GM19463 (cell line): ENCODE measurements at regions not wholly inside any gene's neighbourhood (a gene's known extent, or its start where the extent isn't known, plus 50 kb on each side); places are given as distances from the start of the nearest gene placed in this dataset.

ENCODE experiments used
- ATAC-seq: cut with Tn5 transposase; IDR thresholded peaks from one replicate; pipeline ENCODE4 v1.9.1; 2021; ENCODE audit warnings: mild to moderate bottlenecking, moderate library complexity; ENCODE audit not compliant: unreplicated experiment

DNA sequence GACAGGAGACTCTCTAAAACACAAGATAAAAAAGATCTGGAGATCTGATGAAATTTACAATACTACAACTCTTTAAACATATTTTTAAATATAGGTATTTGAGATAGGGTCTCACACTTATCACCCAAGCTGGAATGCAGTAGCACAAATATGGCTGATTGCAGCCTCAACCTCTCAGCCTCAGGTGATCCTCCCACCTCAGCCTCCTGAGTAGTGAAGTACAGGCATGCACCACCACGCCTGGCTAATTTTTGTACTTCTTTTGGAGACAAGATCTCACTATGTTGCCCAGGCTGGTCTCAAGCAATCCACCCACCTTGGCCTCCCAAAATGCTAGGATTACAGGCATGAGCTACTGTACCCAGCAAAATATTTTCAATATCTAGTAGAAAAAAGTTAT, 170.0 kb upstream of the NR5A2 start:
- ATAC-seq: no peak

DNA sequence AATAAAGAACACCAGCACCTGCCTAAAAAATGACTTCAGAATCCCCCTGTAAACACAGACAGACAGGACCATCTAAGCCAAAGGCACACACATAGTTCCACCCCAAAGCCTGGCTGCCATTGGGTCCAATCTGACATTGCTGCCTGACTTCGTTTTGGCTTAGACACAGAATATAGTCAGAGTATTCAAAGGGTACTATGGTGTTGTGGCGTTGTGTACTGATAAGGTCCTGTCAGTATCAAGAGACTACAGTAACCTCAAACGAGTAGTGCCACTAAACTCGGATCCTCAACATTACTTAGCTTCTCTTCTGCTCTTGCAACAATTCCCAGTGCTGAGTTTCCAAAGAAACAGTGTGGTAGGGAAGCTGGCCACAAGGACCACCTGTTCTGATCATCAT, 169.3 kb upstream of the NR5A2 start:
- ATAC-seq: no peak

DNA sequence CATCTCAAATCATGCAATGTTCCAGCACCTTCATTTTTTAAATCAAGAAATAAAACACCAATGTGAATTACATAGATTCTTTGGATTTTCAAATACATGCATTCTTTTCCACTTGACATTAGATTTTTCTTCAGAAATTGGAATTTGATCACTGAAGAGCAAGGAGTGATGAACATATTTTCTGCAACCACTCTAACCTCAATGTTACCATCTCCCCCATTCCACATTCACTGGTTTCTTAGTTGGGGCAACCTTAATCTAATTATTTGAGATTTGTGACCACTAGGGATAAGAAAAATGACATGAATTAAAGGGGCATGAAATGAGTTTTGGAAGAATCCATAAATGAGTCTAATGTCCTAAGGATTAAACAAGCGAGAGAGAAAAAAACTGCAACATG, 168.7 kb upstream of the NR5A2 start:
- no peak for ATAC-seq

DNA sequence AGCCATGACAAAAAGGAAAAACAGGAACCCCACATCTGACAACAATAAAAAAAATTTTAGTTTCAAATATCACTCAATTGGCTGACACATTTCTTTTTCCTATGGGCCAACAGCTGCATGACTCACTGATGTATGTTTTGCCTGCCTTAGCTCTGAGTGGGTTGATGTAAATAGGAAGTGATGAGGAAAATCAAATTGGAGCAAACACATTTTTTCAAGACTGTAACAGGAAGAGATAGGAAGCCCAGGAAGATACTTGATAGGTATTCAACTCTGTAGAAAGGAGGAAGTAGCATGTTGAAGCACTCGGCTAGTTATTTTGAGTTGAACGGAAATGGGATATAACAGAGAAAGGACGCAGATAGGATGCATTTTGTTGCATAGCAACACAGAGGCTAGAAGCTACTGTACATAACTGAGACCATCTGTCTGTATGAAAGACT, 168.0 kb upstream of the NR5A2 start:
- no peak for ATAC-seq

DNA sequence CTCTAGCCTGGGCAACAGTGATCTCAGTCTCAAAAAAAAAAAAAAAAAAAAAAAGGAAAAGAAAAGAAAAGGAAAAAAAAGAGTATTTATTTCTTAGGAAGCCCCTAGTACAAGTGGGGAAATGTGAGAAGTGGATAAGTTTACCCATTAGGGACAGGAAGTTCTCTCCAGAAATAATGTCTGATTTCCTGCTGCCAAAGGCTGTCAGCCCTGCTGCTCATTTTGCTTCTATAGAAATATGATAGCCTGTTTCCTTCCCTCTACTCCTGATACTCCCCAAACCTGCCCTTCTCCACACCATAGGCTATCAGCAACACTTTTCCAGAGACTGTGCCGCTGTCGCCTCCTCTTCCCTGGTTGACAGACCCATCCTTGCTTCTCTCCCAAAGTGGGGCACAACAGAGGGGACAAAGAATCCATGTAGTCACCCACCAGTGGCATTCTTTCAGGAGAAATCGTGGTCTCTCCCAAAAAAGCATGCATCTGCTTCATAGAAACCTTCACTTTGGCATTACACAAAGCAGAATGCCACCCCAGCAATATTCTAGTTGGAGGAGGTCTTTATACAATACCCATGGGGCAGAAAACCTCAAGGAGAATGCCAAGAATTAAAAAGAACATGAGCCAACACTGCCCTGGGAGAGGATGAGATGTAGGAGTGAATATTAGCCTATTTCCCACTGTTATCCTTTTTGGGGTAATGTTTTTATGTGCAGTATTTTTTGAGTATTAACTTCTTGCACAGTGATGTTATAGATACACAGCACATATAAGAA, 166.3 kb upstream of the NR5A2 start:
- ATAC-seq: no peak

DNA sequence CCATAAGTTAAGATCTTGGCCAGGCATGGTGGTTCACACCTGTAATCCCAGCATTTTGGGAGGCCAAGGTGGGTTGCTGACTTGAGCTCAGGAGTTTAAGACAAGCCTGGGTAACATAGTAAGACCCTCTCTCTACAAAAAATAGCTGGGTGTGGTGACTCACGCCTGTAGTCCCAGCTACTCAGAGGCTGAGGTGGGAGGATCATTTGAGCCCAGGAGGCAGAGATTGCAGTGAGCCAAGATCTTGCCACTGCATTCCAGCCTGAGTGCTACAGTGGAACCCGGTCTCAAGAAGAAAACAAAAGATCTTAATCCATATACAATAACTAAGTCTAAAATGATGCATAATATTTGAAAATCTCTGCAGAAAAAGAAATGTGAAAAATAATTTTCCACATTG, 165.5 kb upstream of the NR5A2 start:
- no peak for ATAC-seq

DNA sequence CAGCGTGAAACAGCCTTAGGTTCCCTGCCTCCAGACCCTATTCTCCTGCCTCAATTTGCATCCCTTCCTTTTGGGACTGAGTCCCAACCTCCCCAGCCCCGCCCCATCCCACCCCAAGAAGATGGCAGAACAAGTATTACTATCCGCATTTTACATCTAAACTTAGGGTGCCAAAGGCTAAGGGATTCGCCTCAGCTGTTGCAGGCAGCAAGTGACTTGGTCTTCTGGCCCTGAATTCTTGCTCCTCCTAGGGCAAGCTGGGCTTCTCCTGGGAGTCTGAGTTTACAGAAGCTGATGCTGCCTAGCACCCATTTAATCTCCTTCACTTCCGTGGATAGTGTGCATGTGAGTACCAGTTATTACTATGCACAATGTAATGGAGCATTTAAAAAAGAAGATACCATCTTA, 161.3 kb upstream of the NR5A2 start:
- ATAC-seq: no peak

DNA sequence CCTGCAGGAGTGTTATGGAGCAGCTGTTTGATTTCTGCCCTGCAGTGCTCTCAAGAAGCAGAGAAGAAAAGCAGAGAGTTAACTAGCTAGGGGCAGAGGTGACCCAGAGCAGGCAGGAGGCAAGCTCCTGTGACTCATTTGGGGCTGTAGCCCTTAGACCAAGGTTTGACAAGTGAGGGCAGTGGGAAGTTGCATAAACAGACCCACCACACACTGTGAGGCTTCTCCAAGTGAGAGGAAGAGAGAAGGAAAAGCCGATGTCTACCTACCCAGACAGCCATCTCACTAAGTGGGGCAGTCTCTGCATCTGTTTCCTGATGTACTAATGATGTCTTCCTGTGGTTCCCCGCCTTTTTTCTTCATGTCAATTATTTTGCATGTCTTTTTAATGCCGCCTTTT, 159.9 kb upstream of the NR5A2 start:
- ATAC-seq: no peak

DNA sequence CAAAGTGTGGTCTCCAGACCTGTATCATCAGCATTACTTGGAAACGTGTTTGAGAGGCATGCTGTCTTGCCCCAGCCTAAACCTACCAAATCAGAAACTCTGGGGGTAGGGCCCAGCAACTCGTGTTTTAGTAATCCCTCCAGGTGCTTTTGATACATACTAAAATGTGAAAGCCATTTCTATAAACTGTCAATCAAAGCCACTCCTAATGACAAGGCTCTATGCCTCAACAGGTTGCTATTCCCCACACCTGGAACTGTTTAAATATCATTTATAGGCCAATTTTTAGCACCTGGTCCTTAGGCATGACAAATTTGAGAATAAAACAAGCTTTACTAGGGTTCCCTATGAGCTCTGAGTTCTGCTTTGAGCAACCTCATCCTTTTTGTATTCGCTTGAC, 158.7 kb upstream of the NR5A2 start:
- ATAC-seq: no peak

DNA sequence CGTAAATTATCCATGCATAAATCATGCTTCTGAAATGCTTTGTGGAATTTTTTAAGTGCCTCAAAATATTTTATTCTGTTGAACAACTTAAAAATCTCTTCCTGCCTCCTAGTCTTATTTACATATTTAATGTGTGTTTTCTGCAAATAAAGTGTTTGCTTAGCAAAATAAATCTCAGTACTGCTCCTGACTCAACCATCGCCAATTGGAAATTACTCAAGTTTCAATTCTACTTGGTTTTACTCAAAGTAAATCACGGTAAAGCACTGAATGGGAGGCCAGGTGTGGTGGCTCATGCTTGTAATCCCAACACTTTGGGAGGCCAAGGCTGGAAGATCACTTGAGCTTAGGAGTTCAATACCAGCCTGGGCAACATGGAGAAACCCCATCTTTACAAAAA, 152.2 kb upstream of the NR5A2 start:
- ATAC-seq: no peak

DNA sequence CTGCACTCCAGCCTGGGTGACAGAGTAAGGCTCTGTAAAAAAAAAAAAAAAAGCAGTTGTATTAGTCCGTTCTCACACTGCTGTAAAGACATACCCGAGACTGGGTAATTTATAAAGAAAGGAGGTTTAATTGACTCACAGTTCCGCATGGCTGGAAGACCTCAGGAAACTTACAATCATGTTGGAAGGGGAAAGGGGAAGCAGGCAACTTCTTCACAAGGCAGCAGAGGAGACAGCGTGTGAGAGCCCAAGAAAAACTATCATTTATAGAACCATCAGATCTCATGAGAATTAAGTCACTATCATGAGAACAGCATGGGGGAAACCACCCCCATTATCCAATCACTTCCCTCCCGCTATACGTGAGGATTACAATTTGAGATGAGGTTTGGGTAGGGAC, 151.7 kb upstream of the NR5A2 start:
- ATAC-seq: no peak

DNA sequence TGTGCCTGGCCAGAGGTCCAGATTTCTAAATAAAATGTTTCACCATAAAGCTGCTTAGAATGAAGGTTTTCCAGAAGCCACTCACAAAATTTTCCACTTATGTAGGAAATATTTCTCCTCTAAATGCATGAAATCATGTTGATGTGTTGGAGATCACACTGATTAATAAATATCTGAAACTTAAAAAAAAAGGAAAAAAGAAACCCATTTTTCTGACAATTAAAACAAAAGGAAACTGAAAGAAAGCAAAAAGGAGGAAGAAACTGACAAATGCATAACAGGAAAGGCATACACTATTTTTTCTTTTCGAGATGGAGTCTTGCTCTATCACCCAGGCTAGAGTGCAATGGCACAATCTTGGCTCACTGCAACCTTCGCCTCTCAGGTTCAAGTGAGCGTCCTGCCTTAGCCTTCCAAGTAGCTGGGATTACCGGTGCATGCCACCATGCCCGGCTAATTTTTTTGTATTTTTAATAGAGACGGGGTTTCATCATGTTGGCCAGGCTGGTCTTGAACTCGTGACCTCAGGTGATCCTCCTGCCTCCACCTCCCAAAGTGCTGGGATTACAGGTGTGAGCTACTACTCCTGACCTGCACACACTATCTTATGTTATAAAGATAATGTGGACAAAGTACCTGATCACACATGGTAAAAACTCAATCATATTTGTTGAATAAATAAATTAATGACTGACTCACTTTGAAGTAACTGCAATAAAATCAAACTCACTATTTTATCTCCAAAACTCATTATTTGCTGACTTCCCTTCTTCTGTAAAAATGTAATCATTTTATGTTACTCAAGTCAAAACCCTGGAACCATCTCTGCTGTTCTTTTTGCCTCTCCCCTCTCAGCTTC, 149.8 kb upstream of the NR5A2 start:
- no peak for ATAC-seq

DNA sequence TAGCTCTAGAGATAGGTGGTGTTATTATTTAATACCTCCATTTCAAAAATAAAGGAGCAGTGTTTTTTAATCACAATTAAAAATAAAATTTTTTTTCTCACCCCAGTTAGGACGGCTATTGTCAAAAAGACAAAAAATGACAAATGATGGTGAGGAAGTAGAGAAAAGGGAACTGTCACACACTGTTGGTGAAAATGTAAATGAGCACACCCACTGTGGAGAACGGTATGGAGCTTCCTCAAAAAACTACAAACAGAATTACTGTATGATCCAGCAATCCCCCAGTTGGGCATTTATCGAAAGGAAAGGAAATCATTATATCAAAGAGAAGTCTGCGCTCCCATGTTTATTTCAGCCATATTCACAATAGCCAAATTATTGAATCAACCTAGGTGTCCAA, 148.7 kb upstream of the NR5A2 start:
- no peak for ATAC-seq

DNA sequence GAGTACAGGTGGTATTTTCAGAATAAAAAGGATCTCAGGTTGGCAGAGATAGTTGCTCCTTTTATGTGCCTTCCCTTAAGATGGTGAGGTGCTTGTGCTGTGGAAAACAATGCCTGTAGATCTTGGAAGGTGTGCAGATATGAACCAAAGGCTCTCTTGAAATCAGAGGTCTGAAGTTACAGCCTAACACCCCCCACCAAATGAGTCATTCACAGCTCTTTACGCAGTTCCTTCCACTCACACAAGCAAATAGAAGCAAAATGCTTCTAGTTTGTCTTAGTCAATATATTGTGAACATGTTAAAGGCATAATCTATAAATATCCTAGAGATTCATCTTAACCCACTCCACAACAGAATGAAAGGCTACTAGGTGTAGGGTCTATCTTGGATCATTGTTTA, 128.9 kb upstream of the NR5A2 start:
- ATAC-seq: no peak

DNA sequence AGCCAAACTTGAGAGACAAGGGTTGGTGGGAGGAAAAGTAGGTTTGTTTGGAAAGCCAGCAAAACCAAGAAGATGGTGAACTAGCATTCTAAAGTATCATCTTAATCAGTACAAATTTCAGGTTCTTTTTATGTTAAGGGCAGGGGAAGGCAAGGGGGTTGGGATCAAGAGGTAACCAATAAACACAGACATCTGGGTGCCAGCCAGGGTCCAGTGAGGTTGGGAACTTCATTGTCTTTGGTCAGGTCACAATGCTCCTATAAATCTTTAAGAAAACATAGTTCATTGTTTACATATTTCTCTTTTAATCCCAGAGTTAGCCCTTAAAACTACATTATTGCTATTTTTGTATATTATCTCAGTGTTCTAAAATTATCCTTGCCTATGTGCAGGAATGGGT, 126.2 kb upstream of the NR5A2 start:
- no peak for ATAC-seq

DNA sequence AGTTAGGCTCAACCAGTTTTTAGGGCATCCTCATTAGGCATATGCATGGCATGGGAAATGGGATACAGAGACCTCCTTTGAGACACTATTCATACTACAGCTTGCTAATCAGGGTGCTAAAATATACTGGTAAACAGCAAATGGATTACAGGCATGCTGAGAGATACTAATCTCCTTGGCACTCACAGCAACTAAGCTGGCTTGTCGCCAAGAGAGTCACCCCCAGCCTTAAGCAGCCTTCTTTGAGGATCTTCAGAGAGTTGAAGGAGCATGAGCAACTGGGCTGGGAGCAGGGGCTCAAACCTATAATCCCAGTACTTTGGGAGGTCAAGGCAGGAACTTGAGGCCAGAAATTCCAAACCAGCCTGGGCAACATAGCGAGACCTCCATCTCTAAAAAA, 120.1 kb upstream of the NR5A2 start:
- no peak for ATAC-seq

DNA sequence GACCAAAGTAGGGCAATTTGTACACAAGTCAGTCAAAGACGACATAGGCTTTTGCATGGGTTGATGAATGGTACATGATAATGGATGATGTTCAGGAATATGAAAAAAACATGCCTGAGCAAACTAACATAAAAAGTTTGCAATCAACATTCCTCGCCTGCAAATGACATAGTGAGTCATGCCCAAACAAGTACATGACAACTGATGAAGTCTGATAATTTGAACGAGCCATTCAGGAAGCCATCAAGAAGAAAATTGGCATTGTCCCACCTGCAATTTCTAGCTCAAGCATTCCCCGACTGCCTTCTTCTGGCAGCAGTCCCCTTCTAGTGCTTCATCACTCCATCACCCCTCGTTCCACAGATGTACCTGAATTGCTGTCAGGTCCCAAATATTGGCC, 118.4 kb upstream of the NR5A2 start:
- no peak for ATAC-seq

DNA sequence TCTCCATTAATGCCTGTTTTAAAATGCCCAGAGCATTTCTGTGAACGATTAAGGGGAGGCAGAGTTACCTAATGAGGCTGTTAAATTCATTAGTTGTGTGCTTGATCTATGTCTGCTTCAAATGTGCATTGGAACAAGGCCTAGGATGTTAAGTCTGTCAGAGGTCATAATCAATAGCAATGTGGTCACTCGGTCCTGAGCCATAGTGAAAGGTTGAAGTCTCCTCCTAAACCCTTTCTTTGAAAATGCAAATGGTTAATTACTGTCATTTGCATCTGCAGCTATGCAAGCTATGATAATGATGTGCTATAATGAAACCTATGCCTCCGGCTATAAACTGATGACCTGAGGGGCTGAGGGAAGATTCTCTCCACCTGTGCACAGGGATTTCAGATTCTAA, 114.2 kb upstream of the NR5A2 start:
- no peak for ATAC-seq

DNA sequence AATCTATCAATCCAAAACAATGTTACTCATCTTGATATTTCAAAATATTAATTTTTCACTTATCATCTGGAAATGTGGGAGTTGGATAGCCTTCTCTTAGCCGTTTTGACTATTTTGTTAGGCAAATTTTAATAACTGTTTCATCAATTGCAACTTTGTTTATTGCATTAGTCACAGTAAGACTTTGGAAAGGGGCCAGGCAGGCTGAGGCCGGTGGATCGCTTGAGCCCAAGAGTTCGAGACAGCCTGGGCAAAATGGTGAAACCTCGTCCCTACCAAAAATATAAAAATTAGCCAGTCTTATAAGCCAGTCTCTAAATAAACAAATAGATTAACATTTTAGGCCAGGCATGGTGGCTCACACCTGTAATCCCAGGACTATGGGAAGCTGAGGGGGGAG, 113.0 kb upstream of the NR5A2 start:
- ATAC-seq: no peak

DNA sequence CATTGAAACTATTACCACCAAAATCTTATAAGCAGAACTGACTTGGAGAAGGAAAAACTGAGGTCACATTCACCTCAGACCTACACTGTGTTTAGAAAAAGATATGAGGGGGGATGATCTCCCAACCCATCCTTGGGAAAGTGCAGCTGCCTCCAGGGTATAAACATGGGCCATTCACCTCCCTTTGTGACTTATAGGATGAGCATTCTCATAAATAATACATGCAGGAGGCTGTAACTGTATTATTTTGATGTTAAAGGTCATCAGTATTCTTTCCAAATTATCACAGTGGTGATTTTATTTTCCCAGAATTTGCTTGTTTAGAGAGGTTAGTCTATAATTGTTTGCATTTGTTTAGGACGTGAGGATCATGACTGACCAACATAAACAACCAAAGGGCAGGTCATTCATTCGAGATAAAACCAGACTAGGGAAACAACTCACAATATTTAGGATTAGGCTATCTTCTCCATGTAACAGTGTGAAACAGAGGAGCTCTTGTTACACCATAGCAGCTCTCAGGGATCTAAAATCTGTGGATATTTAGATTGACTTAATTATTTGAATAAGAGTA, 109.2 kb upstream of the NR5A2 start:
- no peak for ATAC-seq

DNA sequence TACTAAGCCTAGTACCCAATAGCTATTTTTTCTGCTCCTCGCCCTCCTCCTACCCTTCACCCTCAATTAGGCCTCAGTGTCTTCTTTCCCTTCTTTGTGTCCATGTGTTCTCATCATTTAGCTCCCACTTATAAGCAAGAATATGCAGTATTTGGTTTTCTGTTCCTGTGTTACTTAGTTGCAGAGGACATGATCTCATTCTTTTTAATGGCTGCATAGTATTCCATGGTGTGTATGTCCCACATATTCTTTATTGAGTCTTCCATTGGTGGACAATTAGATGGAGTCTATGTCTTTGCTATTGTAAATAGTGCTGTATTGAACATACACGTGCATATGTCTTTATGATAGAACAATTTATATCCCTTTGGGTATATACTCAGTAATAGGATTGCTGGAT, 106.9 kb upstream of the NR5A2 start:
- ATAC-seq: no peak

DNA sequence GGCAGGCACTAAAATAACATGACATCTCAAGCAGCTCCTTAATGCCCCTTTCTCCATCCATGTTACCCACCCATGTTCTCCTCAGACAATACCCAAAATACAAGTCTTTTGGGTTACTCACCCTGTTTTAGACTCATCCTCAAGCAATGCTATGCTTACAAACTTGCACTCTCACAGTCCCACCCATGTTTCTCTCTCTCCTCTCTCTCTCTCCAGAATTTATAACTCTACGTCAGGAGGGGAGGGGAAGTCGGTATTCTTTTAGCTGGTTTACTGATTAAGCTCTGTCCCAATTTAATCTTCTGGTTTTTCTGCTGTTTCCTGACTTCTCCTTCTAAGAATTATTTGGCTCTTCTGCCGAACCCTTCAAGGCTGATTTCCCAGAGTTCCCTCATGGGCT, 98.0 kb upstream of the NR5A2 start:
- no peak for ATAC-seq
